Muscle layer of colon (tissue), 2 donors: ENCODE measurements at regions not wholly inside any gene's neighbourhood (a gene's known extent, or its start where the extent isn't known, plus 50 kb on each side); places are given as distances from the start of the nearest gene placed in this dataset.

Source experiments
- H3K27ac ChIP-seq: one replicate; pipeline ENCODE4 v1.7.0; 2013; ENCODE audit warnings: low read depth, mild to moderate bottlenecking, low read length, moderate library complexity
- H3K27me3 ChIP-seq, 2 donors: one replicate each; pipeline ENCODE4 v1.7.0; 2013; ENCODE audit warnings: low read length in 2 of 2, mild to moderate bottlenecking in 2 of 2; ENCODE audit not compliant: insufficient read depth in 2 of 2, control insufficient read depth in 1 of 2
- H3K36me3 ChIP-seq: one replicate; pipeline ENCODE4 v1.7.0; 2013; ENCODE audit warnings: mild to moderate bottlenecking, low read length; ENCODE audit not compliant: insufficient read depth
- H3K4me1 ChIP-seq: one replicate; pipeline ENCODE4 v1.7.0; 2013; ENCODE audit warnings: mild to moderate bottlenecking, low read length; ENCODE audit not compliant: insufficient read depth
- H3K4me3 ChIP-seq, 2 donors: one replicate each; pipeline ENCODE4 v1.7.0; 2013; ENCODE audit warnings: low read length in 2 of 2, low read depth in 1 of 2, mild to moderate bottlenecking in 1 of 2, moderate library complexity in 1 of 2
- H3K9ac ChIP-seq: one replicate; pipeline ENCODE4 v1.7.0; 2013; ENCODE audit warnings: low read length
- H3K9me3 ChIP-seq: one replicate; pipeline ENCODE4 v1.7.0; 2013; ENCODE audit warnings: mild to moderate bottlenecking, low read length
- donor health status: abdominal sarcoma.
- donor health status: Adenocarcinoma of cecum.

DNA sequence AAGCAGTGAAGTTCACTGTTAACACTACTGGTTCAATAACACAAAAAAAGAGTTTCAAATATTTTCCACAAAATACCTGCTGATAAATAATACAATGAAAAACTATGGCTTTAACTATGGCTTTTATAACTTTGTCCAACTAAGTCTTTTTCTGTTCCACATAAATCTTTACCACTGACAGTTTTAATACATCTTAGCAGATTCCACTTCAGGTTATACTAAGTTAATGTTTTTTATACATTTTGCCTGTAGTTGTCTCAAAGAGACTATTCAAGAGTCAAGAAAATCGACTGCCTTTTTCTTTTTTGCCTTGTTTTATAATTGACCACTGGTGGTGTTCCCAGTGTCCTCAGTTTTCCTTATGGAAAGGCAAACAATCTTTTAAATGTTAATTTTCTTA lies 379.7 kb upstream of the PMFBP1 start:
- no peaks in the 10 kb centered on the region for H3K4me1 ChIP-seq

DNA sequence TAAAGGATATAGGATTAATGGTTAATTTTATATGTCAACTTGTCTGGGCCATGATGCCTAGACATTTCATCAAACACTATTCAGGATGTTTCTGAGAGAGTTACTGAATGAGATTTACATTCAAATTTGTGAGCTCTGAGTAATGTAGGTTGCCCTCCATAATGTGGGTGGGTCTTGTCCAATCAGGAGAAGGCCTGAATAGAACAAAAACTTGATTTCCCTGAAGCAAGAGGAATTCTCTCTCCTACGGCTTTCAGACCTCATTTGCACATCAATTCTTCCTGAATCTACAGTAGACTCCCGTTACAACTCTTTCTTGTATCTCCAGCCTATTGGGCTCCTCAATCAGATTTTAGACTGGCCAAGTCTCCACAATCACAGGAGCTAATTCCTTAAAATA lies 377.9 kb upstream of the PMFBP1 start:
- Histone ChIP-seq H3K4me1 (no peaks in the 10 kb centered on the region), H3K4me3 (no peak overlapping the region), H3K27ac (no peak overlapping the region), H3K9me3 (no peaks in the 10 kb centered on the region), H3K27me3 (no peaks in the 10 kb centered on the region), H3K36me3 (no peaks in the 10 kb centered on the region), H3K9ac (no peak overlapping the region)

More for the DNA sequence above, 379.7 kb upstream of the PMFBP1 start:
- Histone ChIP-seq H3K27me3 (no peaks in the 10 kb centered on the region), H3K36me3 (no peaks in the 10 kb centered on the region), H3K27ac (no peak overlapping the region), H3K9me3 (no peaks in the 10 kb centered on the region), H3K9ac (no peak overlapping the region), H3K4me3 (no peak overlapping the region)

DNA sequence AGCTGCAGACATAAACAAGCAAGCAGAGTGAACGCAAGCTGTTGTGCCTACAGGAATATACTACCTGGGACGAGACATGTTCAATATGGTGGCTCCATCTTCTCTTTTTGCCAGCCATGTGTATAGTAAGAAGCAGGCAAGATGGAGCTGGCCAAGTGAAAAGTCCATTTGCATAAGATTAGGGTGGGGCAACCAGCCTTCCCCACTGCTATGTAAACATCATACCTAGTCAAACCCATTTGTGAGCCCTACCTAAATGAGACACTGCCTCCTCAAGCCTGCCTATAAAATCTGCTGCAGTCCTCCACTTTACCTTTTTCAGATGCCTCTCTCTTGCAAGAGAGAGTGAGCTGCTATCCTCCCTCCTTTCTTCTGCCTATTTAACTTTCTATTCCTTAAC lies 370.1 kb upstream of the PMFBP1 start:
- Histone ChIP-seq H3K9ac (no peak overlapping the region), H3K9me3 (no peaks in the 10 kb centered on the region), H3K4me3 (no peak overlapping the region), H3K4me1 (no peaks in the 10 kb centered on the region), H3K36me3 (no peaks in the 10 kb centered on the region), H3K27me3 (no peaks in the 10 kb centered on the region), H3K27ac (no peak overlapping the region)

DNA sequence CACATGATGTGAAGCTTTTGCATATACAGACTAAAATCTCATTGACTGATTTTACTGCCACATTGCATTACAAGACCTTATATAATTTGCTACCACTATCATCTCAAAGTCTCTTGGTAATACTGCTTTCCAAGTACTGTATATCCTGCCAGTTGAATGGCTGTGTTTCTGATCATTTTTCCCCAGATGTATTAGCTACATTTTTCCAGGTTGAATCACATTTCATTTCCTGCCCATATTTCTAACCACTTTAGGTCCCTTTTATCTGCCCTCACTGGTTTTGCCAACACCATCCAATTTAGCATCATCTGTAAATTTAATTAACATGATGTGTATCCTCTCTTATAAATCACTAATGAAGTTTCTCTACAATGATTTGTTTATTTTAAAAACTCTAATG lies 365.7 kb upstream of the PMFBP1 start:
- H3K27ac ChIP-seq: no peak overlapping the region
- no peaks in the 10 kb centered on the region for H3K4me1 ChIP-seq
- H3K36me3 ChIP-seq: no peaks in the 10 kb centered on the region
- no peak overlapping the region for H3K9ac ChIP-seq
- no peak overlapping the region for H3K4me3 ChIP-seq
- no peaks in the 10 kb centered on the region for H3K9me3 ChIP-seq
- no peaks in the 10 kb centered on the region for H3K27me3 ChIP-seq

DNA sequence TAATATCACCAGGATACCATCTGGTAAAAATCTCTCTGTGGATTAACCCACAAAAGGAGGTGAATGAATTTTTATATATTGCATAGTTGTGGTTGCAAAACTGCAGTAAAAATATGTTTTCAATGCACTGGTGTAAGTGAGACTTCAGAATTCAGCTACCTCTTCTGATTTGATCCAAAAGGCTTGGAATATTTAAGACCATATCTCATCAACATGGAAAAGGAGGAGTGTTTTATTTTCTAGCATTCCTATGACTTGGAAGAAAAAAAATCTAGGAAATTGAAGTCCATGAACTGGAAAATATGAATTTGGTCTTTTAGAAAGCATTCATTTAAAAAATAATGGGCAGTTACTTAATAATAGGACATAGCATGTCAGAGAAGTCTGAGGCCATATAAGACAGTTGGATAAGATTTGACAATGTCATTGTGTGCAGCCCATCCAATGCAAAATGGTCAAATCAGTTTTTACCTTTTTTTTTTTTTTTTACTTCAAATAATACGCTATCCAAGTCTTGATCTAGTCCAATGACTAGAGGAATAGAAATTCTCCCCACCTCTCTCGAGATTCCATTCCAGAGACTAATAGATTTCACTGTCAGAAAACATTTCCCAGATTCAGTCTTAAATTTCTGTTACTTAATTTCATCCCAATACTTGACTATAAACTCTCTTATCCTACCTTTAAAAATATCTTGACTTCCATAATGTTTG lies 364.9 kb upstream of the PMFBP1 start:
- Histone ChIP-seq H3K4me3 (no peak overlapping the region), H3K4me1 (no peaks in the 10 kb centered on the region), H3K36me3 (no peaks in the 10 kb centered on the region), H3K9ac (no peak overlapping the region), H3K27ac (no peak overlapping the region), H3K9me3 (no peaks in the 10 kb centered on the region), H3K27me3 (no peaks in the 10 kb centered on the region)

DNA sequence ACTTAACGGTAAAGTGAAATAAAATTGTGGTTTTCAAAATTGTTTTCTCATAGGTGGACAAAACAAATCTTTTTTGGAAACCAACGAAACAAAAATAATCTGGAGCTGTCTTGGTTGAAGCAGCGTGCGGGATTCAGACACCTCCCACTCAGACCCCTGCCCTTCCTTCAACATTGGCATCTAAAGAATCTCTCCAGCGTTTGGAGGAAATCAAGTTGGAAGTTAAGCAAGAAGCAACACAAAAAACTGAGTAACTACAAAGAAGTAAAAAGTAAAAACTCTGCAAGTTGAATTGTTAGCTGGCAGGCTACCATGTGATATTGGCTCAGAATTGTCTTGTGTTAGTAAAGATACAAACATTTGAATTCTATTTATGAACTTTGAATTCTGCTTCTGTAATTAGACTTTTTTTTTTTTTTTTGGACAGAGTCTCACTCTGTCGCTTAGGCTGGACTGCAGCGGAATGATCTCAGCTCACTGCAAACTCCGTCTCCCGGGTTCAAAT lies 361.0 kb upstream of the PMFBP1 start:
- H3K27me3 ChIP-seq: no peaks in the 10 kb centered on the region
- no peaks in the 10 kb centered on the region for H3K4me1 ChIP-seq
- H3K4me3 ChIP-seq: no peak overlapping the region
- H3K36me3 ChIP-seq: no peaks in the 10 kb centered on the region
- no peaks in the 10 kb centered on the region for H3K9me3 ChIP-seq
- H3K27ac ChIP-seq: no peak overlapping the region
- no peak overlapping the region for H3K9ac ChIP-seq

DNA sequence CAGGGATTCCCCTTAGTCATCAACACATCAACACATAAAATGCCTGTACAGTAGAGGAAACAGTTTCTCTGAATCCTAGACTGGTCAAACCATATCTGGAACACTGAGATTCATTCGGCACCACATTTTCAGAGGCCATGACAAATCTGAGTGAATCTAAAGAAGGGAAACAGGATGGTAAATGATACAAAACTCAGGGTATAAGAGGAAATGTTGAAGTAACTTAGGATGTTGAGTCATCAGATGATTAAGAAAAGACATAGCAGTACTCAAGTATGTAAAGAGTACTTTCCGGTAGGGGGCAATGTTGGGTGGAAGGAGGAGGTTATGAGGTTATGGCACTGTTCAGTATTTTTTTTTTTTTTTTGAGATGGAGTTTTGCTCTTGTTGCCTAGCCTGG lies 358.5 kb upstream of the PMFBP1 start:
- no peaks in the 10 kb centered on the region for H3K9me3 ChIP-seq
- no peaks in the 10 kb centered on the region for H3K27me3 ChIP-seq
- H3K36me3 ChIP-seq: no peaks in the 10 kb centered on the region
- H3K4me3 ChIP-seq: no peak overlapping the region
- H3K27ac ChIP-seq: no peak overlapping the region
- no peaks in the 10 kb centered on the region for H3K4me1 ChIP-seq
- H3K9ac ChIP-seq: no peak overlapping the region

DNA sequence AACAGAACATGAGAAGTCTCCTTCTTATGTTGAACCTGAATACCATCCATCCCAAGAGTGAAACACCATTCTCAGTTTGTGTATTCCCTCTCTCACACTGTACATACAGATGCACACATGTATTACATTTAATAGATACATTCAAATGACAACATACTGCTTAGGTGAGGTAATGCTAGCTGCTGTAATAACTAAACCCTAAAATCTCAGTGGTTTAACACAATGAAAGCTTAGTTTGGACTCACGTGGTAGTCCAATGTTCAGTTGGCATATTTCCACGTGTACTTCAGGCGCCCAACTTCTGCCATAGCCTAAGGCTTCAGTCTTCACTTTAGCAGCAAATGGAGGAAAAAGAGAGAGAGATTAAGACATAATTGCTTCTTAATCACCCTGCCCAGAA lies 351.1 kb upstream of the PMFBP1 start:
- Histone ChIP-seq H3K36me3 (no peaks in the 10 kb centered on the region), H3K9me3 (no peaks in the 10 kb centered on the region), H3K27me3 (no peaks in the 10 kb centered on the region), H3K4me1 (no peaks in the 10 kb centered on the region), H3K9ac (no peak overlapping the region), H3K27ac (no peak overlapping the region), H3K4me3 (no peak overlapping the region)

DNA sequence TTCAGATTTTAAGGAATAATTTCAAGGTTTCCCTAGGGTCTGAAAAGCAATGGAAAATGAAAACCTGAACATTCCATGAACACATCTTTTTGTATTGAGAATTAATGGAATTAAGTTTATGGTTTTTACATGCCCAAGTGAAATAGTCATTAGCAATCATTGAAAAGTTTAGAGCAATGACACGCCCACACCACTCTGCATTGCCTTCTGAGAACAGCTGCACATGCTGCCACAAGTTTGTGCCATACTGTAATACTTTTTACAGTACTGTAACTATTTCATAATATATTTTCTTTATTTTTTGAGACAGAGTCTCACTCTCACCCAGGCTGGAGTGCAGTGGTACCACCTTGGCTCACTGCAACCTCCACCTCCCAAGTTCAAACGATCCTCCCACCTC lies 345.2 kb upstream of the PMFBP1 start:
- Histone ChIP-seq H3K9ac (no peak overlapping the region), H3K4me1 (no peaks in the 10 kb centered on the region), H3K27ac (no peak overlapping the region), H3K9me3 (no peaks in the 10 kb centered on the region), H3K36me3 (no peaks in the 10 kb centered on the region), H3K4me3 (no peak overlapping the region), H3K27me3 (no peaks in the 10 kb centered on the region)

DNA sequence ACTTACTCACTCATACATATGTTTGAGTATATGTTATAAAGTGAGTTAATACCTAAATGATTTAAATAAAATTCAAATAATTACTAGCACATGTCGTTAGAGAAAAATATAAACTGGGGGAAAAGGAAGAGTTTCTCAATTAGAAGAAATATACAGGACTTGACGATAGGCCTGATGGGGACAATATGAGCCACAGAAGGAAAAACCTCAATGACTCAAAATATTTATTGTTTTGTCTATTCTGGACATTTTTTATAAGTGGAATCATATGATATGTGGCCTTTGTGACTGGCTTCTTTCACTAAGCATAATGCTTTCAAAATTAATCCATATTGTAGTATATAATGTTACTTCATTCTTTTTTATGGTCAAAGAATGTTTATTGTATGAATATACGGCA lies 339.2 kb upstream of the PMFBP1 start:
- no peaks in the 10 kb centered on the region for H3K4me1 ChIP-seq
- no peak overlapping the region for H3K9ac ChIP-seq
- no peaks in the 10 kb centered on the region for H3K9me3 ChIP-seq
- no peaks in the 10 kb centered on the region for H3K27me3 ChIP-seq
- no peak overlapping the region for H3K27ac ChIP-seq
- no peaks in the 10 kb centered on the region for H3K36me3 ChIP-seq
- no peak overlapping the region for H3K4me3 ChIP-seq

DNA sequence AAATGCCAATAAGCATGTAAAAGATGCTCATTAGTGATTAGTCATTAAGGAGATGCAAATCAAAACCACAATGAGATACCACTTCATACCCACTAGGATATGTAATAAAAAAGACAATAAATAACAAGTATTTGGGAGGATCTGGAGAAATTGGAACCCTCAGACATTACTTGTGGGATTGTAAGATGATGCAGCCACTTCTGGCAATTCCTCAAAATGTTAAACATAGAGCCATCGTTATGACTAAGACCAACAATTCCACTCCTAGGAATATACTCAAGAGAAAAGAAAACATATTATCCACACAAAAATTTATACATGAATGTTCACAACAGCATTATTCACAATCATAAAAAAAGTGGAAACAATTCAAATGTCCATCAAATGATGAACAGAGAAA lies 336.2 kb upstream of the PMFBP1 start:
- Histone ChIP-seq H3K27ac (no peak overlapping the region), H3K27me3 (no peaks in the 10 kb centered on the region), H3K9ac (no peak overlapping the region)

DNA sequence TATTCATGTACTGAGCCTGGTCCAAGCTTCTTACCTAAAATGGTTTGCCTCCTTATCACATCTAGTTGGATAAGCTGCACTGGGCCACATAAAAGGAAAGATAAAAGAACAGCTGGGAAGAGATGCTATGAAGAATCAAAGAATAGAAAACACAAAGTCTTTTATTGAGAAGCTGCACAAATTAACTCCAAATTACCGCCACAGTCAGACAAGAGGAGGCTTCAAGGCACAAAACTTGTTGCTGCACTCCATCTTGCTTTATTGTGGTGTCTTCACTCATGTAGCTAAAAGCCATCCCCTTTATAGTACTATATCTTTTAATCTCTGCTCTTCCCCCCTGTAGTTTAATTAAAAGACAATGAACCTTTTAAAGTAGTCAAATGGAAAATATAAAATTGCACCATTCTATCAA lies 330.6 kb upstream of the PMFBP1 start:
- Histone ChIP-seq H3K4me1 (no peaks in the 10 kb centered on the region), H3K27me3 (no peaks in the 10 kb centered on the region), H3K9ac (no peak overlapping the region), H3K4me3 (no peak overlapping the region), H3K9me3 (no peaks in the 10 kb centered on the region), H3K27ac (no peak overlapping the region), H3K36me3 (no peaks in the 10 kb centered on the region)

More for the DNA sequence above, 336.2 kb upstream of the PMFBP1 start:
- no peaks in the 10 kb centered on the region for H3K9me3 ChIP-seq
- H3K4me1 ChIP-seq: no peaks in the 10 kb centered on the region
- no peaks in the 10 kb centered on the region for H3K36me3 ChIP-seq
- no peak overlapping the region for H3K4me3 ChIP-seq
